ENCODE measurements at regions not wholly inside any gene's neighbourhood (a gene's known extent, or its start where the extent isn't known, plus 50 kb on each side); places are given as distances from the start of the nearest gene placed in this dataset.

DNA sequence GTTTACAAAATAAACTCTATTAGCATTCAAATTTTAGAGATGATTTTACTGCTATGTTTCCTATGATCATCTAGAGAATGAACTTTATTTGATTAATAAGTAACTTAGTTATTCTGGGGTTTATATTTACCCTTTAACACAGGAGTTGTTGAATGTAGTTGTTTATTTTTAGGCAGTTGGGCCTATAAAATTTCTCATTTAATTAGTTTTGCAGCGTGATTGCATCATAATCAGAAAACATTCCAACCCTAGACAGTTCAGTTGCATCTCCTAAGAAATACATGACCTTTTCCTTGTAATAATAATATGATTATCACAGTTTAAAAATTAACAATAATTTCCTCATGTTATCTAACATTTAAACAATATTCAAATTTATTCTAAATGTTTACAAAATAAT is 224.7 kb upstream of the CDH7 start:
- TF ChIP-seq POLR2AphosphoS5 (IDR thresholded peaks at IDR 0.05), result no peak
- TF ChIP-seq, protein P1, sequence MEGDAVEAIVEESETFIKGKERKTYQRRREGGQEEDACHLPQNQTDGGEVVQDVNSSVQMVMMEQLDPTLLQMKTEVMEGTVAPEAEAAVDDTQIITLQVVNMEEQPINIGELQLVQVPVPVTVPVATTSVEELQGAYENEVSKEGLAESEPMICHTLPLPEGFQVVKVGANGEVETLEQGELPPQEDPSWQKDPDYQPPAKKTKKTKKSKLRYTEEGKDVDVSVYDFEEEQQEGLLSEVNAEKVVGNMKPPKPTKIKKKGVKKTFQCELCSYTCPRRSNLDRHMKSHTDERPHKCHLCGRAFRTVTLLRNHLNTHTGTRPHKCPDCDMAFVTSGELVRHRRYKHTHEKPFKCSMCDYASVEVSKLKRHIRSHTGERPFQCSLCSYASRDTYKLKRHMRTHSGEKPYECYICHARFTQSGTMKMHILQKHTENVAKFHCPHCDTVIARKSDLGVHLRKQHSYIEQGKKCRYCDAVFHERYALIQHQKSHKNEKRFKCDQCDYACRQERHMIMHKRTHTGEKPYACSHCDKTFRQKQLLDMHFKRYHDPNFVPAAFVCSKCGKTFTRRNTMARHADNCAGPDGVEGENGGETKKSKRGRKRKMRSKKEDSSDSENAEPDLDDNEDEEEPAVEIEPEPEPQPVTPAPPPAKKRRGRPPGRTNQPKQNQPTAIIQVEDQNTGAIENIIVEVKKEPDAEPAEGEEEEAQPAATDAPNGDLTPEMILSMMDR (IDR thresholded peaks at IDR 0.05), result no peak
- no peak for TF ChIP-seq EP300 (IDR thresholded peaks at IDR 0.05)
- no peak for TF ChIP-seq POLR2A (IDR thresholded peaks at IDR 0.05)
